ENCODE measurements at regions not wholly inside any gene's neighbourhood (a gene's known extent, or its start where the extent isn't known, plus 50 kb on each side); places are given as distances from the start of the nearest gene placed in this dataset.

- no peak for TF ChIP-seq CTCF (IDR thresholded peaks at IDR 0.05)
- TF ChIP-seq POLR2AphosphoS5 (IDR thresholded peaks at IDR 0.05), result no peak
- TF ChIP-seq POLR2A (IDR thresholded peaks at IDR 0.05), result no peak
Measured at GRCh38 chr13:90455067-90455466, 892.4 kb upstream of the MIR17HG start.

Data from prostate gland (tissue), 2 donors.